Stimulated activated naive CD8-positive, alpha-beta T cell treated with anti-CD3 and anti-CD28 coated beads, Interleukin-15, amount 100 ng/mL, for 72 hours (primary cell): ENCODE measurements at regions not wholly inside any gene's neighbourhood (a gene's known extent, or its start where the extent isn't known, plus 50 kb on each side); places are given as distances from the start of the nearest gene placed in this dataset.

Experiments used
- ATAC-seq: fragments of 150-1000 bp; cut with Tn5 transposase; 2 replicates; pipeline ENCODE4 v1.10.0; 2021; ENCODE audit warnings: mild to moderate bottlenecking, moderate library complexity
- DNase-seq, 2 donors: peaks; one replicate each; pipeline ENCODE4 v3.0.0; 2021 to 2022
- H3K27ac Mint-ChIP-seq, 2 donors: one replicate each; pipeline ENCODE4 v1.8.0; 2022; ENCODE audit warnings: mild to moderate bottlenecking in 2 of 2, mixed read lengths in 2 of 2, moderate library complexity in 2 of 2
- H3K27me3 Mint-ChIP-seq: one replicate; pipeline ENCODE4 v1.8.0; 2022; ENCODE audit warnings: mixed read lengths
- H3K4me1 Mint-ChIP-seq: one replicate; pipeline ENCODE4 v1.8.0; 2022; ENCODE audit warnings: mild to moderate bottlenecking, mixed read lengths
- H3K4me3 Mint-ChIP-seq, 2 donors: one replicate each; pipeline ENCODE4 v1.8.0; 2022; ENCODE audit warnings: mild to moderate bottlenecking in 2 of 2, mixed read lengths in 2 of 2, moderate library complexity in 1 of 2
- H3K9me3 Mint-ChIP-seq, 2 donors: one replicate each; pipeline ENCODE4 v1.8.0; 2022; ENCODE audit warnings: mixed read lengths in 2 of 2

- H3K4me1 Mint-ChIP-seq: no peaks in the 10 kb centered on the region
- H3K27me3 Mint-ChIP-seq: peaks cover 8% of the 10 kb centered on the region
- no peak for ATAC-seq
- no peaks in the 10 kb centered on the region for H3K9me3 Mint-ChIP-seq
- no peak for DNase-seq
- H3K4me3 Mint-ChIP-seq: no peak overlapping the region
- no peak overlapping the region for H3K27ac Mint-ChIP-seq
Observed at GRCh38 chr3:144106970-144107369, 135.3 kb downstream of the DIPK2A start.

- no peak overlapping the region for H3K4me3 Mint-ChIP-seq
- peaks cover 8% of the 10 kb centered on the region for H3K27me3 Mint-ChIP-seq
- DNase-seq: no peak
- ATAC-seq: no peak
- no peaks in the 10 kb centered on the region for H3K9me3 Mint-ChIP-seq
- no peak overlapping the region for H3K27ac Mint-ChIP-seq
- no peaks in the 10 kb centered on the region for H3K4me1 Mint-ChIP-seq
Observed at GRCh38 chr3:144107923-144108322, 136.3 kb downstream of the DIPK2A start.

- Mint-ChIP-seq H3K4me3 (no peak overlapping the region), H3K4me1 (no peaks in the 10 kb centered on the region), H3K27me3 (no peaks in the 10 kb centered on the region), H3K27ac (peak overlapping the region in 1 of 2 donors; percentile 66), H3K9me3 (no peaks in the 10 kb centered on the region)
- no peak for DNase-seq
- peak; percentile 69 for ATAC-seq
Observed at GRCh38 chr3:144109944-144110343, 138.3 kb downstream of the DIPK2A start.

- Mint-ChIP-seq H3K27me3 (peaks cover 9% of the 10 kb centered on the region), H3K9me3 (no peaks in the 10 kb centered on the region), H3K27ac (no peak overlapping the region), H3K4me3 (no peak overlapping the region), H3K4me1 (no peaks in the 10 kb centered on the region)
- ATAC-seq (no peak), DNase-seq (no peak)
Observed at GRCh38 chr3:144112036-144112435, 140.4 kb downstream of the DIPK2A start.

GRCh38 chr3:144112437-144112836 is 140.8 kb downstream of the DIPK2A start:
- no peak overlapping the region for H3K27ac Mint-ChIP-seq
- no peaks in the 10 kb centered on the region for H3K9me3 Mint-ChIP-seq
- H3K27me3 Mint-ChIP-seq: peaks cover 9% of the 10 kb centered on the region
- no peak overlapping the region for H3K4me3 Mint-ChIP-seq
- ATAC-seq (no peak), DNase-seq (no peak)
- no peaks in the 10 kb centered on the region for H3K4me1 Mint-ChIP-seq

- Mint-ChIP-seq H3K9me3 (no peaks in the 10 kb centered on the region), H3K27me3 (peaks cover 16% of the 10 kb centered on the region), H3K4me1 (no peaks in the 10 kb centered on the region), H3K27ac (no peak overlapping the region), H3K4me3 (no peak overlapping the region)
- ATAC-seq (no peak), DNase-seq (no peak)
Observed at GRCh38 chr3:144114767-144115166, 143.1 kb downstream of the DIPK2A start.

- ATAC-seq: no peak
- DNase-seq: no peak
- H3K4me1 Mint-ChIP-seq: no peaks in the 10 kb centered on the region
- H3K9me3 Mint-ChIP-seq: no peaks in the 10 kb centered on the region
- H3K4me3 Mint-ChIP-seq: no peak overlapping the region
- H3K27ac Mint-ChIP-seq: no peak overlapping the region
- H3K27me3 Mint-ChIP-seq: peaks cover 16% of the 10 kb centered on the region
Observed at GRCh38 chr3:144119633-144120032, 148.0 kb downstream of the DIPK2A start.

GRCh38 chr3:144121661-144122060 is 150.0 kb downstream of the DIPK2A start:
- DNase-seq (no peak), ATAC-seq (no peak)
- Mint-ChIP-seq H3K27me3 (peaks cover 8% of the 10 kb centered on the region), H3K9me3 (peaks cover 0 to 10% of the 10 kb centered on the region in 2 donors), H3K4me3 (no peak overlapping the region), H3K4me1 (no peaks in the 10 kb centered on the region), H3K27ac (no peak overlapping the region)

- Mint-ChIP-seq H3K27me3 (no peaks in the 10 kb centered on the region), H3K4me3 (no peak overlapping the region), H3K9me3 (peaks cover 0 to 10% of the 10 kb centered on the region in 2 donors), H3K27ac (no peak overlapping the region), H3K4me1 (peaks cover 9% of the 10 kb centered on the region)
- ATAC-seq (no peak), DNase-seq (no peak)
Observed at GRCh38 chr3:144127014-144127413, 155.4 kb downstream of the DIPK2A start.

GRCh38 chr3:144127700-144128099 is 156.1 kb downstream of the DIPK2A start:
- Mint-ChIP-seq H3K27ac (no peak overlapping the region), H3K27me3 (no peaks in the 10 kb centered on the region), H3K9me3 (peaks cover 0 to 10% of the 10 kb centered on the region in 2 donors), H3K4me1 (peaks cover 9% of the 10 kb centered on the region), H3K4me3 (no peak overlapping the region)
- ATAC-seq (no peak), DNase-seq (no peak)

- no peak for DNase-seq
- Mint-ChIP-seq H3K27ac (no peak overlapping the region), H3K4me1 (peaks cover 9% of the 10 kb centered on the region), H3K9me3 (peaks cover 0 to 10% of the 10 kb centered on the region in 2 donors), H3K4me3 (no peak overlapping the region), H3K27me3 (no peaks in the 10 kb centered on the region)
- ATAC-seq: no peak
Observed at GRCh38 chr3:144128108-144128892, 156.7 kb downstream of the DIPK2A start.

- ATAC-seq (peak; percentile 86), DNase-seq (peak in 1 of 2 donors; percentile 32)
- H3K27me3 Mint-ChIP-seq: no peaks in the 10 kb centered on the region
- no peak overlapping the region for H3K4me3 Mint-ChIP-seq
- peaks cover 0 to 10% of the 10 kb centered on the region in 2 donors for H3K9me3 Mint-ChIP-seq
- H3K27ac Mint-ChIP-seq: no peak overlapping the region
- H3K4me1 Mint-ChIP-seq: peaks cover 9% of the 10 kb centered on the region
Observed at GRCh38 chr3:144129536-144130214, 158.1 kb downstream of the DIPK2A start.

- peaks cover 10 to 36% of the 10 kb centered on the region in 2 donors for H3K9me3 Mint-ChIP-seq
- no peaks in the 10 kb centered on the region for H3K4me1 Mint-ChIP-seq
- DNase-seq (no peak), ATAC-seq (no peak)
- no peak overlapping the region for H3K27ac Mint-ChIP-seq
- H3K4me3 Mint-ChIP-seq: no peak overlapping the region
- peaks cover 17% of the 10 kb centered on the region for H3K27me3 Mint-ChIP-seq
Observed at GRCh38 chr3:144141074-144141473, 169.5 kb downstream of the DIPK2A start.

- Mint-ChIP-seq H3K9me3 (peaks cover 10 to 36% of the 10 kb centered on the region in 2 donors), H3K27me3 (peaks cover 17% of the 10 kb centered on the region), H3K4me1 (no peaks in the 10 kb centered on the region), H3K27ac (no peak overlapping the region), H3K4me3 (no peak overlapping the region)
- ATAC-seq (no peak), DNase-seq (no peak)
Observed at GRCh38 chr3:144141496-144141895, 169.9 kb downstream of the DIPK2A start.

GRCh38 chr3:144142151-144142840 is 170.7 kb downstream of the DIPK2A start:
- Mint-ChIP-seq H3K9me3 (peaks cover 6 to 28% of the 10 kb centered on the region in 2 donors), H3K27me3 (peaks cover 17% of the 10 kb centered on the region), H3K4me1 (no peaks in the 10 kb centered on the region), H3K4me3 (no peak overlapping the region), H3K27ac (no peak overlapping the region)
- ATAC-seq (no peak), DNase-seq (no peak)

- Mint-ChIP-seq H3K4me1 (no peaks in the 10 kb centered on the region), H3K4me3 (no peak overlapping the region), H3K27ac (peak overlapping the region in 1 of 2 donors; percentile 22), H3K27me3 (peaks cover 13% of the 10 kb centered on the region), H3K9me3 (peaks cover 0 to 7% of the 10 kb centered on the region in 2 donors)
- no peak for DNase-seq
- ATAC-seq: no peak
Observed at GRCh38 chr3:144148356-144148755, 176.7 kb downstream of the DIPK2A start.
